PC-3 (cell line): ENCODE measurements at regions not wholly inside any gene's neighbourhood (a gene's known extent, or its start where the extent isn't known, plus 50 kb on each side); places are given as distances from the start of the nearest gene placed in this dataset.

Source experiments
- CTCF ChIP-seq: fragments of 300-600 bp; sonication (generic); conservative IDR thresholded peaks from 2 replicates; pipeline ENCODE4 v1.5.1; 2017; ENCODE audit warnings: antibody characterized with exemption, low read depth, mild to moderate bottlenecking, low read length
- EZH2 ChIP-seq: fragments of 300-600 bp; sonication (generic); IDR thresholded peaks from one replicate; pipeline ENCODE4 v1.6.1; 2017; ENCODE audit warnings: antibody characterized with exemption, mild to moderate bottlenecking, low read length; ENCODE audit not compliant: unreplicated experiment
- EZH2phosphoT487 ChIP-seq: fragments of 300-600 bp; sonication (generic); IDR thresholded peaks from 2 replicates; pipeline ENCODE4 v1.6.1; 2018; ENCODE audit warnings: mild to moderate bottlenecking, antibody characterized with exemption, low read length, borderline replicate concordance

DNA sequence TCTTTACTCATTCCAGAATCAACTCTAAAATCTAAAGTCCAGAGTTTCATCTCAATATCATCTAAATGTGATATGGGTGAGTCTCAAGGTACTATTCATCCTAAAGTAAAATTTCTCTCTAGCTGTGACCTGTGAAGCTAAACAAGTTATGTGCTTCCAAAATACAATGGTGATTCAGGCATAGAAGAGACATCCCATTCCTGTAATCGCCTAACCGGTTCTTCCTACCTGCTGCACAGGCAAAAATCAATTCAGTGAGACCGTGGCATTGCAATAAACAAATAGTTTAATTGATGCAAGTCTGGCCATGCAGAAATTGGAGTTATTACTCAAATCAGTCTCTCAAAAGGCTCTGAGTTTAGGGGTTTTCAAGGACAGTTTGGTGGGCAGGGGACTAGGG, 232.8 kb downstream of the UBE3D start:
- TF ChIP-seq CTCF (no peak), EZH2 (no peak), EZH2phosphoT487 (no peak)
